Body of pancreas (tissue), 4 donors: ENCODE measurements at regions not wholly inside any gene's neighbourhood (a gene's known extent, or its start where the extent isn't known, plus 50 kb on each side); places are given as distances from the start of the nearest gene placed in this dataset.

Experiments
- CTCF ChIP-seq, 7 experiments: fragments of 450-650 bp in 4 of 7; fragments of 200-600 bp in 3 of 7; sonication (generic) in 3 of 7; IDR thresholded peaks; one replicate each; pipeline ENCODE4 v1.5.1; 2016 to 2019; ENCODE audit warnings: antibody characterized with exemption in 7 of 7
- POLR2A ChIP-seq, 3 donors: fragments of 450-650 bp; IDR thresholded peaks; one replicate each; pipeline ENCODE4 v1.6.1; 2016; ENCODE audit warnings: antibody characterized with exemption in 3 of 3, mild to moderate bottlenecking in 2 of 3

- TF ChIP-seq CTCF (IDR thresholded peaks at IDR 0.05) (no peak), POLR2A (IDR thresholded peaks at IDR 0.05) (no peak)
These were observed 1485.7 kb upstream of the PIK3C3 start for GRCh38 chr18:40469316-40469715.
